DMS114 treated with DMSO at 0.1 percent for 48 hours (cell line): ENCODE measurements at regions not wholly inside any gene's neighbourhood (a gene's known extent, or its start where the extent isn't known, plus 50 kb on each side); places are given as distances from the start of the nearest gene placed in this dataset.

ENCODE experiments used
- DNase-seq: peaks from one replicate; lab custom pipeline; 2025; ENCODE audit not compliant: unreplicated experiment; lab: John Stamatoyannopoulos, UW

DNA sequence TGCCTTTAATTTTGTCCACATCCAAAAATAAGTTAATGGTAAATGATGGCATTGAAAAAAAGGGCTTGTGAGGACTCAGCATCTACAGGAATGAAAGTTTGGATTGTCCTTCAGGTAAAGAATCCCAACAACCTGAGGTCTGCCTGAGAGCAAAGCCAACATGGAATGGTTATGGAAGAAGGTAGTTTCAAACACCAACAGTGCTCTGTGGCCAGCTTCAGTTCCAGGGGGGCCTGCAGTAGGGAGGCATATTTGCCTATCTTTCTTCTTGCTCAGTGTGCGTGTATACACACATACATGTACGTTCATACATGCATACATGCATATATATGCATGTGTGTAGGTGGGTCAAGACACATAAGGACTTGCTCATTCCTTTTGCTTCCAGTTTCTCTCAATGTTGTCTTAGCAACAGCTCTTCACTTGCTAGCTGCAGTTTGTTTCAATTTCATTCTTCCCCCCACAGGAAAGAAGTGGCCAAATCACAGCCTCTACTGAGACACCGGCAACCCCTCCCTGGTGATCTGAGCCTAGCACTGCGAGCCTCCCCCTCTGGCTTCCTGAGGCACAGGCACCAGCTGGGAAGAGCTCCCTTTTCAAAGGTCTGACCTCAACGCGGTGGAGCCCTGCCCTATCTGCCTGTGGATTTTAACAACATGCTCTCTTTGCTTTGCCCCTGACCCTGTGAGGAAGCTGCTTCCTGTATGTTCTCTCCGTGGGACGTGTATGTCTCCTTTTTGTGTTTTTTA lies 146.2 kb downstream of the KLF13 start:
- no peak for DNase-seq

DNA sequence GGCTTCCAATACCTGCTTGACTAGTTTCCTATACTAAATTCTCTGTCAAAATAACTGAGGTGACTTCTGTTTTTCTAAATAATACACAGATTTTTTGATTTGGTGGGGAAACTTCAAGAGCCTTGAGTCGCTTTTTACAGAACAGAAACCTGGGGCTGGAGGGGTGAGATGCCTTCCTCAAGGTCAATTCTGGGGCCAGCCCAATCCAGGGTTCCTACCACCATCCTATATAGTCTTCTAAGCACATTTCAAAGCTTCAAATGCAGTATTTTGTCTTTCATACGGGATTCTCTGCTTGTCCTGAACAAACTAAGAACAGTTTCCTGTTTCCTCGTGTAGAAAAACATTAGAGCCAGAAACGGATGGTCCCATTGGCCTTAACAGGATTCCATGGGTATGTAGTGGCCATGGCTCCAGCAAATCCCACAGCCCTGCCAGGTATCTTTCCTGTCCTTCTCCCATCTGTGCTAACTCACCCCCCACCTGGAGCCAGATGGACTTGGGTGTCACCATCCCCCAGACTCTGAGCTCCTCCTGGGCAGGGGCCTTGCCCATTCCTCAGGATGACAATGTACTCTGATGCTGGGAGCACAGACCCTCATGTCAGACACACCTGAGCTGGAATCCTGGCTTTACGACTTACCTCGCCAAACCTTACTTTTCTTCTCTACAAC lies 146.9 kb downstream of the KLF13 start:
- no peak for DNase-seq

DNA sequence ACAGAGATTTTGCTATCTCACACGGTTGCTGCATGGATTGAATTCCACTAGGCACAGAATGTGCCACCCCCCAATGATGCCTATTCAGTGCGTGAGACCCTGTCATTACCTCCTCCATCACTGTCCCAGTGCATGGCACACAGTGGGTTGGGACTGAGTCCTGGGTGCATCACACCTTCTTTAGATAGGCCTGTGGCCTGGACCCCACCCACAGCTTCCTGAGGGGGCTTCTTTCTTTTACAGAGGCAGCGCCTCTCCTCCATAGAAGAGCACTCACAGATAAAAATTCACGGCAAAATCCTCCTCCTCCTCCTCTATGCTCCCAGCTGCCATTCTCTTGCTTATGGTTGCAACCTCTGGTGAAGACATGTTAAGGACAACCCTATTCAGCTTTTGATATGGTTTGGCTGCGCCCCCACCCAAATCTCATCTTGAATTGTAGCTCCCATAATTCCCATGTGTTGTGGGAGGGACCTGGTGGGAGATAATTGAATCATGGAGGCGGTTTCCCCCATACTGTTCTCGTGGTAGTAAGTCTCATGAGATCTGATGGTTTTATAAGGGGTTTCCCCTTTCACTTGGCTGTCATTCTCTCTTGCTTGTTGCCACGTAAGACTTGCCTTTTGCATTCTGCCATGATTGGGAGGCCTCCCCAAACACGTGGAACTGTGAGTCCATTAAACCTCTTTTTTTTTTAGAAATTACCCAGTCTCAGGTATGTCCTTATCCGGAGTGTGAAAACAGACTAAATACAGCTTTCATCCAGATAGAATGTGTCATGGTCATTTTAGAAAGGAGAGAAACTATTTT lies 147.6 kb downstream of the KLF13 start:
- DNase-seq = no peak

DNA sequence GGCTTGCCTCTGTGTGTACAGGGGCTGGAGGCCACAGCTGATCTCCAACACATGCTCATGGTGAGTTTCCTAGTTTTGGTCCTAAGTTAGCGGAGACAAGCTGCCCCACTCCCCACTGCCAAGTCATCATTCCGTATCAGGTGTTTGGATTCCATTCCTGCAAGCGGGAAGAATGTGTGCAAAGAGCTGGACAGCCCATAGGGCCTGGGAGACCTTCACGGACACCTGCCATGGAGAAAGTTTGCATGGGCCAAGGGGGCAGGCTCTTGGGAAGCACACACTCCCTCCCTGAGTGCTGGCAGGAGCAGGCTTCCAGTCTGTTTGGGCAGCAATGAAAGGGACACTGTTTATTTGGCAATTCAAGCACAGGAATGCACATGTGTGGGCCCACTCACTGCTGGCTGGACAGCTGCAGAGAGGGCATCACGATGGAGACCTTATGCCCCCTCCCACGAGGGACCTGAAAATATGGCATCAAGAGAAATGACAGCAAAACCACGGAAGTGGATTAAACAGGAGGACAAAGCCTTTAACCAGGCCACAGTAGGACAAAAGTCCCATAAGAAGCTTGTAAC lies 149.7 kb downstream of the KLF13 start:
- no peak for DNase-seq

DNA sequence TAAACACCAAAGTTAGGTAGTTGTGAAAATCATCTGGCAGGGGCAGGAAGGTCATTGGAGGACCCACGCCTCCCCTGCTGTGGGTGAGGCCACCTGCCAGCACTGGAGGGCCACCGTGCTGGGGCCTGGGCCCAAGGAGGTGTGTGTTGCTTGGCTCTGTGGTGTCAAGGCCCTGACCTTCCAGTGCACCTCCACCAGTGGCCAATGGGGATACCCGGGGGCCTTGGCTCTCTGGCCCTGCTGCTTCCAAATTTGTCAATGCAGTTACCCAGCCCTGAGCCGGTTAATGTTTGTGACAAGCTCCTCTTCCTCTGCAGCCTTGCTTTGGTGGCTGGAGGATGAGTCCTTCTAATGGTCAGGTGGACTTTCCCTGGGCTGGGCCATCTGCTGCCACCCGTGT lies 150.2 kb downstream of the KLF13 start:
- DNase-seq = no peak

DNA sequence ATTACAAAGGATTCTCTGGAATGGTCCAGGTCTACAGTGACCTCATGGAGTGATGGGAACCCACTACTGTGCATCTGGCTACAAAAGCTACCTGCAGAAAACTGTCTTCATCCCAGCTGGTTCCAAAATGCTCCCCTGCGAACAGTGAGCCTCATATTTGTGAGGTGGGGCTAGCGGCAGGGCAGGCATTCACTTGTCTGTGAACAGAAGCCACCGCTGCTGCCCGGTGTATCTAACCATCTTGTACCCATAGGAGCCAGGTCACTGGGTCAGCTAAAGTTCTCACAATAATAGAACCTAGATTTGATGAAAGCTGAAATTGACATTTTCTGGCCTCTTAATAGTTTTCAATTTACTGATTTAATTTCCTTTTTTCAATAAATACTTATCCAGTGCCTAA lies 150.7 kb downstream of the KLF13 start:
- no peak for DNase-seq

DNA sequence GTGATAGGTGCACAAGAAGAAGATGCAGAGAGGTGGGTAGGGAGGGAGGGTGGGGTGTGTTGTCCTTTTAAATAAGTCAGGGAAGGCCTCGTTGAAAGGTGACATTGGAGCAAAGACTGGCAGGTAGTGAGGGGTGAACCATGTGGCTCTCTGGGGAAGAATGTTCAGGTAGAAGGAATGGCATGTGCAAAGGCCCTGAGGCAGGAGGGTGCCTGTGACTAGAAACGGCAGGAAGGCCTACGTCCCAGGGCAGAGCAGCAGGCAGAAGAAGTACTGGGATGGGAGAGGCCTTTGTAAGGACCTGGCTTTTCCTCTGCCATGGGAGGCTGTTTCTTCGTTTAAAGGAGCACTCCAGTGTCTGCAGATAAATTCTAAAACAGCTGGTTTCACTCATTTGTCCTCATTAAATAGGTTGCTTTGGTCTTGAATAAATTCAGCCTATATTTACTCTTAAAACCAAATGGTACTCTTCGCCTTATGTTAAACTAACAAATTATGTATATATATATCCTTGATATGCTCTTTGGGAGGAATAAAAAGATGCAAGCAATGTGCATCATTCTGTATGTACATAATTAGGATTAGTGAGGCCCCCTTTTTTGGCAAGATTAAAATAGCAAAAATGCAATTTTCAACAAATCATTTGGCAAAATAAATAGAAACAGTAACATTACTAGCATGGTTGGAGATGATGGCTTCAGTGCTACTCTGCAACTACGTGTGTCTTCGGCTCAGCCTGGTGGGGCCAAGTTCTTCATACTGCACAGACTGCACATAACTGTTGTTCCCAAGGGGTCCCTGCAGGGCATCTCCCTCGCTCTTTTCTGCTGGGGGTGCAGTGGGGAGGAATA lies 151.4 kb downstream of the KLF13 start:
- no peak for DNase-seq

DNA sequence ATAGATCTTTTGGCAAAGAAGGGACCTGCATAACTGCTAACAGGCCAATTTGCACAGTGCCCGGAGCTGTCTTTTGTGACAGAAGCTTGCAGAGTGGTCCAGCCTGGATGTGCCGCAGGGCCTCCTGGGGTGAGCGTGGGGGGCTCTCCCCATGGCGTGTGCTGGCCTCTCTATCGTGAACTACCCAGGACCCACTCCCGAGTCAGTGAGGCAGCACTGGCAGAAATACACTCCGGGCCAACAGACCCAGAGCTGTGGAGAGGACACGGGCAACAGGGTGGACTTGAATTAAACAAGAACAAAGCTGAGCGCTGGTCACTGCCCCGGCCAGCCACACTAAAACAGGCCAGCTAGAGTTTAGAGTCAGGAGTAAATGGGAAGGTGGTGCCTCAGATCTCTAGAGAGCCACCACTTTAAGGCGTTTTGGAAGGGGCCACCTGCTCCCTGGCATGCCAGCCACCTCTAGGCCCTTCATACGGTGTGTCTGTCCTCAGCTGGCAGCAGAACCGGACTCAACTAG lies 152.1 kb downstream of the KLF13 start:
- no peak for DNase-seq

DNA sequence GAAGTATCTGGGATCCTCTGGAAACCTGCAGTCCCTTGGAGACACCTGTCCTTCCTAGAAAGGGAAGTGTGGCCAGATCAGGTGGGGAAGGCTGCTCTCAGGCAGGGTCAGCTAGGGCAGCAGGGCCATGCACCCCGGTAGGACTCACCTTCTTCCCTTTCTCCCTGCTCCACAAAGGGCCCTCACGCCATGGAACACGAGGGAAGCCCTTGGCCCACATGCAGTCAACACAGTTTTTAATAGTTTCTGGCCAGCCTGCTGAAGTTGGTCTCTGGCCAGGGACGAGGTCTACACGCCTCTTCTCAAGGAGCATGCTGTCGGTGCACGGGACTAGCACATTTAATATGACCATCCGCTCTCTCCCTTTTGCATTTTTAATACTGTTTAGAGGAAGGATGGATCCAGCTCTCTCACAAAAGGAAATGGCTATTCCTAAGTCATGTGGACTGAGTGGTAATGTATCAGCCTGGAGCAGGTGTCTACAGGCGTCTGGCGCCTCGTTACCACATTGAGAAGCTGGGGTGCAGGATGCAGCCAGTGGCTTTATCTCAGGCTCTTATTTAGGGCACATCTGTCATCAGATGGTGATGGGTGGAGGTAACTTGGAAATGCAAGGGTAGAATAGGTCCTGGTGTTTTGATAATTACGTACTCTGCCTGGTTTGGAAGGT lies 153.9 kb downstream of the KLF13 start:
- no peak for DNase-seq

DNA sequence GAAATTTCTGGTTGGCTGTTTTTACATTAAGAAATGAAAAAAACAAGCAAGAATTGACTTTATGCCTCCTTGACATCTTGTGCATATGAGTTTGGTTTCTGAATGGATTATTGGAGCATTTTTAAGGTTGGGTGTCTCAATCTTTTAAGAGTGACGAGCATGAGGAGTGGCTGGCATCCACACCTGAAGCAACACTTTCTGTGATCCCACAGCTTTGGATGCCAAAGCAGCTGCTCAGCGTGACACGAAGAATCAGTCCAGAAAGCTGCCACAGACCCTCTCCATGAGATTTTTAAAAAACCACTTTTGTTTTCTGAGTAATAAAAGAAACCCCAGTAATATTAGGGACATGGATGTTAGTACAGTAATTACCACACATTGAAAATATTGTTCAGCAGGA lies 154.5 kb downstream of the KLF13 start:
- no peak for DNase-seq

DNA sequence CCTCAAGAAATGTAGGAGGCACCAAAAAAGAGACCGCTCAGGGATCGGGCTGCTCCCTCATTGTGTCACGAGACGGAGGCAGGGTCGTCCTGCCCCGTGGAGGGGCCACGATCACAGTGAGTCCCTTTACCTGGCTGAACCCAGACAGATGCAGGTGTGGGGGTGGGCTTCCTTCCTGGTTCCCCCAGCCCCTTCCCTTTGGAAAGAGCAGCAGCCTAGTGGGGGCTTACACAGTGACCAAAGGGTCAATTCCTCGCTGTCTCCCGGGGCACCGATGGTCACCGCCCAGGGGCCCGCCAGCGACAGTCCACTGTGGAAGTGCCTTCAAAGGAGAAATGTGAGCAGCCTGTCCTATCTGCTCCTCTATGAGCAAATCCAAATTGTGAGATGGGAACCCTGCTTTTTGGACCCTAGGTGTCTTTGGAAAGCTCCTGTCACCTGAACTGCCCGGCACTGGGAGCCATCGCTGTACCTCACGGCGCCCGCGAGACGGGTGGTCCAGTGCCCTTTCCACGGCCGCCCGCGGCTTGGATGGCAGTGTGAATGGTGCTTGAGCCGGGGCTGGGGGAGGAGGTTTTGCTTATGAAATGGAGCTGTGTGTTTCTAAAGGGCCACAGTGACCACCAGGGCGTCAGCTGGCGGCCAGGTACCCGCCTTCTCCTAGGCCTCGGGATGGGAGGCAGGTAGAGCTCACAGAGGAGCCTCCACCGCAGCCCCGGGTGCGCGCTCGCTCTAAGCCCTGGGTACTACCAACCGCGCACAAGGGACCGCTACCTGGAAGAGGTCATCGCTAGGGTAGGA lies 155.7 kb downstream of the KLF13 start:
- no peak for DNase-seq

DNA sequence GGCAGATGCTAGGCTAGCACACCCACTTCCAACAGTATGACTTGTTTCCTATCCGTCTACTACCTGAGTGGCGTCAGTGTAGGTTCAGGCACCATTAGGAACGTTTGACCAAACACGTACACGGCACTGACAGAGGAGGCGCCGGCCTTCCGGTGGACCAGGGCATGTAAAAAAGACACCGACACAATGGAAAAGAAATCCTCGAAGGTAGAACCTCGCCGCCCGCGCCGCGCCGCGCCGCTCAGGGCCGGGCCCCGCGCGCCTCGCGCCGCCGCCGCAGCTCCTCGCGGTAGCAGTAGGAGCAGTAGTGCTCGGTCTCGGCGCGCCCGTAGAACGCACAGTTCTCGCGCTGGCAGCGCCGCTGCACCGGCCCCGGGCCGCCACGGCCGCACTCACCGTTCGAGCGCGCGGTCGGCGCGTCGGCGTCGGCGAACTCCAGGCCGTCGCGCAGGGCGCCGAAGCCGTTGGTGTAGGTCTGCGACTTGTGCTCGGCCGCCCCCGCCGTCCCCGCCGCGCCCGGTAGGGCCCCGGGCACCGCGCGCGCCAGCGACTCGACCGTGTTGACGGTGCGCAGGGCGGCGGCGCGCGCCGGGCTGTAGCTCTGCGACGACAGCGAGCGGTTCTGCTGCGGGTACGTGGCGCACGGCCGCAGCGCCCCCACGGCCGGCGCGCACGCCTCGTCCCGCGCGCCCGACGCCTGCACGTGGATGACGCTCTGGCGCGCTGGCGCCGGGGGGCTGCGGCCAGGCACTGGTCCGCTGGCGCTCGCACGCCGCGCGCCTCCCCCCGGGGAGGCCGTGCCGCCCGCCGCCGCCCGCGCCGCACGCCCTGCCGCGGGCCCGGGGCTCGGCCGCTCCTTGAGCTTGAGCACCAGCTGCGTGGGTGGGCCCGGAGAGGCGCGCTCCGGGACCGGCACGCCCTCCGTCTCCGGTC lies 156.7 kb downstream of the KLF13 start:
- DNase-seq = no peak

DNA sequence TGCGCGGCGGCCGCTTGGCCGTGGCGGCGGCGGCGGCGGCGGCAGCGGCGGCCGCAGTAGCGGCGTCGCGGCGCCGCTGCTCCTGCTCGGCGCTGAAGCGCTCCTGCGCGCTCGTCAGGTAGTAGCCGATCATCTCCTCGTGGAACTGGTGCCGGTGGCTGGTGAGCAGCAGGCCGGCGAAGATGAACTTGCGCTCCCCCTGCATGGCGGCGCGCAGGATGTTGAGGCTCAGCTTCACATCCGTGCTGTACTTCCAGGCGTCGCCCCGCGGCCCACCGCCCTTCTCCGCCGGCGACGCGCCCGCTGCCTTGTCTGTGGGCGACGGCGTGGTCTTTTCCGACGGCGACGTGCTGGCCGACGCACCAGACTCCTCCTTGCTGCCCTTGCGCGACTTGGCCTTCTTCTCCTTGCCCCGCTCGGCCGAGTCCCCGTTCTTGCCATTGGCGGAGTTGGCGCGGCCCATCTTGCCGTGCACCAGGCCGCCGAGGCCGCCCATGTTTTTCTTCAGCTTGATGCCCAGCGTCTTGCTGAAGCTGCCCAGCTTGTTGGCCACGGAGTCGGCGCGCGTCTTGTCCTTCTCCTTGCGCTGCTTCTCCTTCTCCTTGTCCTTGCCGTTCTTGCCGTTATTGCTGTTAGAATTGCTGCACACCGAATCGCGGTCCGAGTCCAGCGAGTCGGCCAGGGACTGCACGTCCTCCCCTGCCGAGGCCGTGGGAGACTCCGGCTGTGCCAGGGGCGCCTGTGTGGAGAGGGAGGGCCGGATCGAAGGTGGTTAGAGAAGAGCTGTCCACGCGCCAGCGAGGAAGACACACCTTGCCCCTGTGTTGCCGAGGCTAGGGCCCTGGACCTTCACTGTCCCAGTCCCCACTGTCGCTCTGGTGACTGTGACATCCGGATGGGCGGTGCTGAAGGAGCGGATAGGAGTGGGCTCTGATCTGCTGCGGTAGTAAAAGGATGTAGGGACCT lies 157.6 kb downstream of the KLF13 start:
- DNase-seq = no peak

DNA sequence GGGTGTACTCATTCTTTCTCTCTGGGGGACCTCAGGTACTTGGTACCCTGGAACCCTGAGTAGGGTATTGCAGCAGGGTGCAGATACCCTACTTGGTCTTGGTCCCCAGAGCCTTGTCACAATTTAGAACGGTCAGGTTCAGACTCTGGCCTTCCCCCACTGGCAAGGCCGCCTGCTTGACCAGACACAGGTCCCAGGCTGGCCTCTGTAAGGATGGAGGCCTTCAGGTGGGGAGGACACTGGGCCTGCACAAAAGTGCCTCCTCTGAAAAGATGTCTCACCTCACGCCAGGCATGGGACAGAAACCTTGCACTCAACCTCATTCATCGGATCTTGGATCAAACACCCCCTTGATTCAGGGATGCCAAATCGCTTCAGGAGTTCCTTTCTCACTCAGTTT lies 158.4 kb downstream of the KLF13 start:
- no peak for DNase-seq

DNA sequence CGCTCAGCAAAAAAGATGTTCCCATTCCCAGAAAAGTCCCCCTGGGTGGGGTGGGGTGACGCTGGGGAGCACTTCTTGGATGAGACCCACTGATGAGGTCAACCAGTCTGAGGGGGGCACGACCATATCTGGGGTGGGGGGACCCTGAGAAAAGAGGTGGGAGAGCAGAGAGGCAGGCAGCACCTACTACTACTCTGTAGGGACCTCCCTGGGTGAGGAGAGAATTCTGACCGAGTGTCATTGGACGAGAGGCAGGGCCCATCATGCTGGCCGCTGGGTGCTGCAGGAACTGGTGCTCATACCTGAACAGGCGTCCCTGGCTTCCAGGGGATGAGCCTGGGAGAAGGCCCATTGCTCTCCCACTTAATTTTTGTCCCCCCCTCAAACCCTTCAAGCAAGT lies 158.8 kb downstream of the KLF13 start:
- no peak for DNase-seq

DNA sequence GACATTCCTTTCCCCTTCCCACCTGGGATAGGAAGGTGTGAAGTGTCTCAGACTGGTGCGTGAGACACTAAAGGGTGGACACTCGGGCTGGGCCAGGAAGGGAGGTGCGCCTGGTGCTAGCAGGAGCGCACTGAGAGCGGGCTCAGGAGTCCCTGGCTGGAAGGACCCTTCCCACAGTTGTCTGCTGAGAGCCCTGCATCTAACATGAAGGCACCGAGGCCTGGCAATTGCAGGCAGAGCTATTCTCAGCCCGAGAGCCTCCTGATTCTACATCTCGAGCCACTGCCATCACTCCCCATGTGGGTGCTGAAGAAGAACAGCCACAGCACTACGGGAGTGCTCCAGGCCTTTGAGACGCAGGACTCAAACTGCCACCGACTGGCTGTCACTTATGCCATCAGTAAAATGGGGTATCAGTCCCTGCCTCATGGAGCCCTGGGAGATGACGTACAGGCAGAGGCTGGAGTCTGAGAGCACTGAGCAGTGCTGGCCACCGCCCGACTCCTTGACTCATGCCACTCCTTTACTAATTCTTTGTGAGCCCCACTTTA lies 159.4 kb downstream of the KLF13 start:
- no peak for DNase-seq

DNA sequence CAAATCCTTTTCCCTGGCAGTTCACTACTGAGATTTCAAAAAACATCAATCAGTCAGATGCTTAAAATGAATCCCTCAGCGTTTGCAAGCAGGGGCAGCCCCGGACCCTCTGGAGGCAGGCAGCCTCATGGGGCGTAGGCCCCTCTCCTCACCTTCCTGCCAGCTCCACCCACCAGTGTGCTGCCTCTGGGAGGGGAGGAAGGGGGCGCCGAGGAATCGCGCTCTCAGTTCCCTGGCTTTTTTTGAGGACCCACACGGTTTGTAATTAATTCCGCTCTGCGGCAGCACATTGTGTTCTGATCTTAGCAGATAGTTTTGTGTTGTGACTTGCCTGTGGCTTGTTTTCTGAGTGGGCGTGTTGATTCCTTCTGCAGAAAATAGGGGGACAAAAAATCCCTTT lies 159.9 kb downstream of the KLF13 start:
- no peak for DNase-seq
